ENCODE measurements at regions not wholly inside any gene's neighbourhood (a gene's known extent, or its start where the extent isn't known, plus 50 kb on each side); places are given as distances from the start of the nearest gene placed in this dataset.

DNA sequence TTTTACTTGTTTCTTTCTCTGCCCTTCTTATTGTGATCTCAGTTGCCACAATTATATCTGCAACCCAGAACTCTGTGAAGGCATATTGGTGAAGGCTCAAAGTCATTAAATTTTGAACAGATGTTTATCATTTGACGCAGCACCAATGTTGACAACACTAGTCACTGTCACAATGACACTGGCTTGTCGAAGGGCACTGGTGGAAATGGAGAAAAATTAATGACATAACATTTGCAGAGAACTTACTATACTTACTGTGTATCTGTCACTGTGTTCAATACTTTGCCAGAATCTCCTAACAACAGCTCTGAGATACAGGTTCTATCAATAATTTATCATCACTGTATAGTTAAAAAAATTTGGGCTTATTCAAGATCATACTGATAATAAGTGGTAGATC lies 1213.7 kb downstream of the NCAM2 start:
- DNase-seq (no peak), ATAC-seq (ENCODE audit: insufficient read depth, low FRiP score) (no peak)
- 81 to 94% methylated on average over 2 of the region's 2 CpGs for WGBS, 2 donors
- no peaks in the 10 kb centered on the region for H3K9me3 ChIP-seq (ENCODE audit: control insufficient read depth in 4 of 4, insufficient read depth in 3 of 4, low read length in 3 of 4)
- no peak overlapping the region for H3K27ac ChIP-seq (ENCODE audit: low read depth in 1 of 2, low read length in 1 of 2)
- no peaks in the 10 kb centered on the region for H3K36me3 ChIP-seq (ENCODE audit: control insufficient read depth in 4 of 4, insufficient read depth in 4 of 4, low read length in 4 of 4)
- no peak overlapping the region for H3K9ac ChIP-seq (ENCODE audit: insufficient read depth in 1 of 2, low read length in 2 of 2)
- H3K4me3 ChIP-seq = no peak overlapping the region
- TF ChIP-seq, protein P1, sequence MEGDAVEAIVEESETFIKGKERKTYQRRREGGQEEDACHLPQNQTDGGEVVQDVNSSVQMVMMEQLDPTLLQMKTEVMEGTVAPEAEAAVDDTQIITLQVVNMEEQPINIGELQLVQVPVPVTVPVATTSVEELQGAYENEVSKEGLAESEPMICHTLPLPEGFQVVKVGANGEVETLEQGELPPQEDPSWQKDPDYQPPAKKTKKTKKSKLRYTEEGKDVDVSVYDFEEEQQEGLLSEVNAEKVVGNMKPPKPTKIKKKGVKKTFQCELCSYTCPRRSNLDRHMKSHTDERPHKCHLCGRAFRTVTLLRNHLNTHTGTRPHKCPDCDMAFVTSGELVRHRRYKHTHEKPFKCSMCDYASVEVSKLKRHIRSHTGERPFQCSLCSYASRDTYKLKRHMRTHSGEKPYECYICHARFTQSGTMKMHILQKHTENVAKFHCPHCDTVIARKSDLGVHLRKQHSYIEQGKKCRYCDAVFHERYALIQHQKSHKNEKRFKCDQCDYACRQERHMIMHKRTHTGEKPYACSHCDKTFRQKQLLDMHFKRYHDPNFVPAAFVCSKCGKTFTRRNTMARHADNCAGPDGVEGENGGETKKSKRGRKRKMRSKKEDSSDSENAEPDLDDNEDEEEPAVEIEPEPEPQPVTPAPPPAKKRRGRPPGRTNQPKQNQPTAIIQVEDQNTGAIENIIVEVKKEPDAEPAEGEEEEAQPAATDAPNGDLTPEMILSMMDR (IDR thresholded peaks at IDR 0.05; ENCODE audit: control extremely low read depth, extremely low read depth) = no peak
- H3K27me3 ChIP-seq (ENCODE audit: control insufficient read depth in 3 of 3, insufficient read depth in 3 of 3, low read length in 2 of 3) = no peaks in the 10 kb centered on the region
- no peaks in the 10 kb centered on the region for H3K4me1 ChIP-seq (ENCODE audit: control insufficient read depth in 5 of 5, insufficient read depth in 5 of 5, low read length in 5 of 5)

- Histone ChIP-seq H3K4me3 (no peak overlapping the region), H3K27ac (ENCODE audit: low read depth in 1 of 2, low read length in 1 of 2) (no peak overlapping the region), H3K27me3 (ENCODE audit: control insufficient read depth in 3 of 3, insufficient read depth in 3 of 3, low read length in 2 of 3) (no peaks in the 10 kb centered on the region), H3K9me3 (ENCODE audit: control insufficient read depth in 4 of 4, insufficient read depth in 3 of 4, low read length in 3 of 4) (no peaks in the 10 kb centered on the region), H3K9ac (ENCODE audit: insufficient read depth in 1 of 2, low read length in 2 of 2) (no peak overlapping the region), H3K36me3 (ENCODE audit: control insufficient read depth in 4 of 4, insufficient read depth in 4 of 4, low read length in 4 of 4) (no peaks in the 10 kb centered on the region), H3K4me1 (ENCODE audit: control insufficient read depth in 5 of 5, insufficient read depth in 5 of 5, low read length in 5 of 5) (peaks cover 0 to 3% (median 0%) of the 10 kb centered on the region in 5 donors)
- no peak for ATAC-seq (ENCODE audit: insufficient read depth, low FRiP score)
- WGBS, 2 donors = 20 to 64% methylated on average over 3 of the region's 3 CpGs
- TF ChIP-seq, protein P1 (IDR thresholded peaks at IDR 0.05; ENCODE audit: control extremely low read depth, extremely low read depth) = no peak
- DNase-seq = peak in 1 of 3 donors; percentile 12
Observed at GRCh38 chr21:22223385-22223784, 1225.2 kb downstream of the NCAM2 start.

GRCh38 chr21:22224261-22224660 lies 1226.1 kb downstream of the NCAM2 start:
- no peak for DNase-seq
- H3K4me1 ChIP-seq (ENCODE audit: control insufficient read depth in 5 of 5, insufficient read depth in 5 of 5, low read length in 5 of 5) = peaks cover 0 to 3% (median 0%) of the 10 kb centered on the region in 5 donors
- no peaks in the 10 kb centered on the region for H3K36me3 ChIP-seq (ENCODE audit: control insufficient read depth in 4 of 4, insufficient read depth in 4 of 4, low read length in 4 of 4)
- no peaks in the 10 kb centered on the region for H3K9me3 ChIP-seq (ENCODE audit: control insufficient read depth in 4 of 4, insufficient read depth in 3 of 4, low read length in 3 of 4)
- no peak overlapping the region for H3K9ac ChIP-seq (ENCODE audit: insufficient read depth in 1 of 2, low read length in 2 of 2)
- ATAC-seq (ENCODE audit: insufficient read depth, low FRiP score) = no peak
- H3K27me3 ChIP-seq (ENCODE audit: control insufficient read depth in 3 of 3, insufficient read depth in 3 of 3, low read length in 2 of 3) = no peaks in the 10 kb centered on the region
- 83 to 88% methylated on average over 4 of the region's 4 CpGs for WGBS, 2 donors
- no peak overlapping the region for H3K4me3 ChIP-seq
- no peak overlapping the region for H3K27ac ChIP-seq (ENCODE audit: low read depth in 1 of 2, low read length in 1 of 2)
- TF ChIP-seq, protein P1 (IDR thresholded peaks at IDR 0.05; ENCODE audit: control extremely low read depth, extremely low read depth) = no peak

DNA sequence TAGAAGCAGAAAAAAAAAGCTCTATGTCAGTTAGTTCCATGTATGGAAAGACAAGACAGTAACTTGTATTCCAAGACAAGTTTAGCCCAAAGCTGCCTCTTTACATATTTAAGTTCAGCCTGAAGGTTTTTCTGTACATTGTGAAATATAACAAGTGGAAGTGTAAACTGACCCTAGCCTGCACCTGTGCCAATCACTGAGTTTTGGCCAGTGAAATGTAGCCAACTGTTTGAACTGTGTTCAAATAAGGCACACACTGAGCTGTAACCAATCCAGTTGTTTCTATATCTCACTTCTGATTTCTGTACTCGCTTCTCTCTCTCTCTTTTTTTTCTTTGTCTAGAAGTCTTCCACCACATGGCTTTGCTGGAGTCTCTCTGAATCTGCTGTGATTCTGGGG lies 1227.1 kb downstream of the NCAM2 start:
- Histone ChIP-seq H3K4me1 (ENCODE audit: control insufficient read depth in 5 of 5, insufficient read depth in 5 of 5, low read length in 5 of 5) (peaks cover 0 to 3% (median 0%) of the 10 kb centered on the region in 5 donors), H3K36me3 (ENCODE audit: control insufficient read depth in 4 of 4, insufficient read depth in 4 of 4, low read length in 4 of 4) (no peaks in the 10 kb centered on the region), H3K27me3 (ENCODE audit: control insufficient read depth in 3 of 3, insufficient read depth in 3 of 3, low read length in 2 of 3) (no peaks in the 10 kb centered on the region), H3K9me3 (ENCODE audit: control insufficient read depth in 4 of 4, insufficient read depth in 3 of 4, low read length in 3 of 4) (no peaks in the 10 kb centered on the region), H3K4me3 (no peak overlapping the region), H3K27ac (ENCODE audit: low read depth in 1 of 2, low read length in 1 of 2) (no peak overlapping the region), H3K9ac (ENCODE audit: insufficient read depth in 1 of 2, low read length in 2 of 2) (no peak overlapping the region)
- DNase-seq (no peak), ATAC-seq (ENCODE audit: insufficient read depth, low FRiP score) (no peak)
- TF ChIP-seq, protein P1 (IDR thresholded peaks at IDR 0.05; ENCODE audit: control extremely low read depth, extremely low read depth) = no peak
- WGBS, 2 donors = 70 to 85% methylated on average over 1 of the region's 1 CpG

Data from lung (tissue), 11 donors.